Esophagus squamous epithelium (tissue), 4 donors: ENCODE measurements at regions not wholly inside any gene's neighbourhood (a gene's known extent, or its start where the extent isn't known, plus 50 kb on each side); places are given as distances from the start of the nearest gene placed in this dataset.

Source experiments
- CTCF ChIP-seq, 6 experiments: fragments of 450-650 bp in 4 of 6; fragments of 200-600 bp in 2 of 6; sonication (generic) in 2 of 6; IDR thresholded peaks; one replicate each; pipeline ENCODE4 v1.5.1; 2016 to 2019; ENCODE audit warnings: antibody characterized with exemption in 6 of 6, mild to moderate bottlenecking in 4 of 6, moderate library complexity in 4 of 6
- POLR2A ChIP-seq, 4 donors: fragments of 450-650 bp; IDR thresholded peaks; one replicate each; pipeline ENCODE4 v1.6.1; 2017; ENCODE audit warnings: antibody characterized with exemption in 4 of 4, mild to moderate bottlenecking in 4 of 4, moderate library complexity in 3 of 4

- no peak for TF ChIP-seq CTCF (IDR thresholded peaks at IDR 0.05)
- no peak for TF ChIP-seq POLR2A (IDR thresholded peaks at IDR 0.05)
These were observed 259.2 kb downstream of the UTRN start for GRCh38 chr6:144544266-144544830.
